ENCODE measurements at regions not wholly inside any gene's neighbourhood (a gene's known extent, or its start where the extent isn't known, plus 50 kb on each side); places are given as distances from the start of the nearest gene placed in this dataset.
"Not testable (repeated sequence)": the region's sequence is repeated elsewhere in the genome, so short reads cannot be mapped to it uniquely, and the experiment has no call there.

DNA sequence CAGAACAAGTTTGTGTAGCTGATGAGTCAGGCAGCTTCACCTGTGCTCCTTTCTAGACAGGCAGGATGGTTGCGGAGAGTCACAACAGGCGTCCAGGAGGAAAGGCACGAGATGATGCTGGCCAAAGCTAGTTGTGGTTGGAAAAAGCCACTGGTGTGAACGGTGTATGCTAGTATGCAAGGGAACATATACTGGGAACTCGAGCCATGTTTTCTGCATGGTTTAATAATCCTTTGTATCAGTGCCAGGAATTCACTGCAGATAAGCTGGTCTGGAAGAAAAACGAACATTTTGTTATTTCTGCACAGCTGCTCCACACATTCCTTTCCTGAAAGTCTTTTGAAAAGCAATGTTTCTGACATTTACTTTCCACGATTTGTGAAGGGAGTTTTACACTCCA, 3999.6 kb upstream of the TPTE start:
- H3K36me3 Mint-ChIP-seq, H3K9me3 Mint-ChIP-seq, H3K4me3 Mint-ChIP-seq, H3K4me1 Mint-ChIP-seq, H3K27ac Mint-ChIP-seq, H3K27me3 Mint-ChIP-seq, DNase-seq: not testable (repeated sequence)

DNA sequence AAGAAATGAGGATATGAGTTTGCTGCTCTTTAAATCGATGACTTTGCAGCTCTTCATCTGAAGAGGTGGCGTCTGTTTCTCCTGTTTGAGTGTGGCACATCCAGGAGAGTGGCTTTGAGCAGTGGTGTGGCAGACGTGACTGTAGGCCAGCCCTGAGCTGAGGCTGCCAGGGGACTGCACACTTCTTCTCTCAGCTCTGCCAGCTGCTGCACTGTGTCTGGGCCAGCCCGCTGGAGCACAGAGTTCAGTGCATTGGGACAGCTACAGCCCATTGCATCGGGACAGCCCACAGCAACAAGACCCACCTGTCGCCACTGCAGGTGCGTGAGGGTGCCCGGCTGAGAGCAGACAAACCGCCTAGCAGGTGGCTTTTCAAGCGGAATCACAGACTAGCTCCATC, 3995.2 kb upstream of the TPTE start:
- not testable (repeated sequence) for H3K9me3 Mint-ChIP-seq, DNase-seq, H3K27ac Mint-ChIP-seq, H3K36me3 Mint-ChIP-seq, H3K4me1 Mint-ChIP-seq, H3K27me3 Mint-ChIP-seq, H3K4me3 Mint-ChIP-seq

DNA sequence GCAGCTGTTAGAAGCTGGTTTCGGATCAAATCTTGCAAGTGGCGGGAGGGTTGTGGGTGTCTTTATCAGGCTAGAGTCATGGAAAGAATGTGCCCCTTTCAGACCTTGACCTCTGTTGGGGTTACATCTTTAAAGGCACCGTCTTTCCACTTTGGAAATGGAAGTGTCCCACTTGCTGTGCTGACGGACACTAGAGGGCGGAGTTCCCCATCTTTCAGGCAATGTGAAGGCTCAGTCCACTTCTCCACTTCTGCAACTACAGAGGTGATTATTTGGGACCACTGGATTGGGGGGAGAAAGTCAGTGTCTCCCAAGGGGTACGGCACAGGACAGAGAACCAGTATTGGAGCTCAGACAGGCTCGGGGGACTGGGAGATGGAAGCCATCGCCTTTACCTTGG, 3990.7 kb upstream of the TPTE start:
- H3K9me3 Mint-ChIP-seq, DNase-seq, H3K27ac Mint-ChIP-seq, H3K4me3 Mint-ChIP-seq, H3K36me3 Mint-ChIP-seq, H3K27me3 Mint-ChIP-seq, H3K4me1 Mint-ChIP-seq: not testable (repeated sequence)

DNA sequence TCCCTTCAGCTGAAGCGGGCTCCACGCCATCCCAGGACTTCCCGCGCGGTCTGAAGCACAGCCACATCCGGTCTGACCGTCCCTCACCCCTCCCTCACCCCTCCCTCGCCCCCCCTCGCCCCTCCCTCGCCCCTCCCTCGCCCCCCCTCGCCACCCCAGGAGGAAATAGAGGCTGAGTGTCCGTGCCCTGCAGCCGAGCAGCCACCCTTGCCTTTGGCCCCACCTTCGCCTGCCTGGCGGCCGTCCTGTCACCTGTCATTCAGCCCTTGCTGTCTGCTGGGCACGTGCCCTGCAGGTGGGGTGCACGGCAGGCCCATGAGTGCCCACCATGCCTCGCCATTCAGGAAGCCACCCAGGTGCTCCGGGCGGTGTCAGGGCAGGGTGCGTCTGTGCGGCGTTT, 3988.1 kb upstream of the TPTE start:
- not testable (repeated sequence) for H3K27me3 Mint-ChIP-seq, DNase-seq, H3K4me1 Mint-ChIP-seq, H3K9me3 Mint-ChIP-seq, H3K27ac Mint-ChIP-seq, H3K36me3 Mint-ChIP-seq, H3K4me3 Mint-ChIP-seq

DNA sequence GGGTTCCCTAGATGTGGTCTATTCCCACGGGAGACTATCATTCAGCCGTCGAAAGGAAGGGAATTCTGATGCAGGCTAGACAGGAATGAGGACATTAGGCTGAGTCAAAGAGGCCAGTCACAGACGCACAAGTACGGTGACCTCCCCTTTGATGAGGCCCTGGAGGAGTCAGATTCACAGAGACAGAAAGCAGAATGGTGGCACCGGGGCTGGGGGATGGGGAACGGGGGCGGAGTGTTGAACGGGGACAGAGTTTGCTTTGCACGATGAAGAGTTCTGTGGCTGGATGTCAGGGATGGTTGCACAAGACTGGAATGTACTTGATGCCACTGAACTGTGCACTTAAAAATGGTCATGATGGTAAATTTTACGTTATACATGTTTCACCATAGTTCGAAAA, 3983.1 kb upstream of the TPTE start:
- not testable (repeated sequence) for H3K4me1 Mint-ChIP-seq, H3K27me3 Mint-ChIP-seq, H3K27ac Mint-ChIP-seq, H3K4me3 Mint-ChIP-seq, H3K9me3 Mint-ChIP-seq, H3K36me3 Mint-ChIP-seq, DNase-seq

DNA sequence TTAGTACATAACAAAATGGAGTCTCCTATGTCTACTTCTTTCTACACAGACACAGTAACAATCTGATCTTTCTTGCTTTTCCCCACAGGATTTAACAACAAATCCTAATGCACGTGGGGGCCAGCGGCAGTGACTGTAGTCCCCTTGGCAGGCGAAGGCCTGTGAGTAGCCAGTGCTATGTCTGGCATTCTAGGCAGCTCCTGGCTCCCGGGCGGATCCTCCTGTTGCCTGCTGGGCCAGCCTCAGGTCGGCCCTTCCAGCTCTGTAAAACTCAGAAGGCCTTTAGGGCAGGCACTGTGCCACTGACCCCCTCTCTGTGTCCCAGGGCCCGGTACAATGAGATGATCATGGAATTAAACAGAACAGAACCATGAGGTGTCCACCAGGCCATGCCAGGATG, 3981.7 kb upstream of the TPTE start:
- H3K4me1 Mint-ChIP-seq, H3K27me3 Mint-ChIP-seq, H3K27ac Mint-ChIP-seq, DNase-seq, H3K4me3 Mint-ChIP-seq, H3K9me3 Mint-ChIP-seq, H3K36me3 Mint-ChIP-seq: not testable (repeated sequence)

DNA sequence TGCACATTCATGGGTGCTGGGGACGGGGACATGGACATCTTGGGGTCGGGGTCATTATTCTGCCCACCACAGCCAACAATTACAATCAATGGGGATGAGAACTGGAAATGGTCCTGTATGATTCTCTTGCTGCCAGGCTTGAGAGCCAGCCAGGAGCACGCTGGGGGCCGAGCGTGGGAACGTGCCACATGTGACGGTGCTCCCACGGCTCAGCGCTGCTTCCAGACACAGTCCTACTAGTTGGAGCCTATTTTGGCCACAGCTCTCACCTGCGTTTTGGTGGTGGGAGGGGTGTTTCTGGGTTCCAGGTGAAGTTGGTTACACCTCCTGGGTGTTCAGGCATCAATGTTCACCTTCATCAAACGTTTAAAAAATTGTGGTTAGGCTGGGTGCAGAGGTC, 3980.3 kb upstream of the TPTE start:
- not testable (repeated sequence) for H3K36me3 Mint-ChIP-seq, H3K9me3 Mint-ChIP-seq, DNase-seq, H3K4me1 Mint-ChIP-seq, H3K27me3 Mint-ChIP-seq, H3K27ac Mint-ChIP-seq, H3K4me3 Mint-ChIP-seq

DNA sequence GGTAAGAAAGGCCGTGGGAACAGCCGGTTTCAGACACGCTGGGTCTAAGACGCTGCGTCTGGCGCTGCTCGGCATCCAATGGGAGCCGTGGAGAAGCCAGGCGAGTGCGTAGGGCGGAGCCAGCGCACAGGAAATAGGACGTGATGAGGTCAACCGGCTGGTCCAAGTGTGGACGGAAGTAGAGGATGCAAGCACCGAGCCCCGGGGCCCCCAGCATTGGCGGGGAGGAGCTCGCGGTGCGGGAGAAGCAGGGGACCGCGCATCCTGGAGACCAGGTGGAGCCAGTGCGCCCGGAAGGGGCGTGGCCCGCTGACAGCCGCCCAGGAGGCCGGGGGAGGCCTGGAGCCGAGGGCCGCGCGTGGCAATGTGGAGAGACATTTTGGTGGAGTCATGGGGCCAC, 3976.1 kb upstream of the TPTE start:
- not testable (repeated sequence) for H3K27ac Mint-ChIP-seq, DNase-seq, H3K4me3 Mint-ChIP-seq, H3K4me1 Mint-ChIP-seq, H3K27me3 Mint-ChIP-seq, H3K9me3 Mint-ChIP-seq, H3K36me3 Mint-ChIP-seq

DNA sequence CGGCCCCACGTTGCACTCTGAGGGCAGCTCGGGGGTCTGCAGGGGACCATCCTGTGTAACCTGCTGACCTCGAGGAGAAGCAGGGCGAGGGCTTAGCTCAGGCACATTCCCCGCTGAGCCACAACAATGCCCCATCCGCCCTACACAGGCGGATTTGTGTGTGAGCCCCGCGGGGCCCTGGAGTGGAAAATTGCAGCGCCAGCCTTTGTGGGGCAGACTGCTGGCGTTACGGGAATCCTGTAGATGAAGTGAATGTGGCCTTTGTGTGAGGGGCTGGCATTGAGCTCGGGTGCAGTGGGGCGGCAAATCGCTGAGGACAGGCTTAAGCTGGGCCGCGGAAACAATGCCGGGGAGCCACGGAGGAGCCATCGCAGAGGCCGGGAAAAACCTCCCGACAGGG, 3970.3 kb upstream of the TPTE start:
- not testable (repeated sequence) for H3K27ac Mint-ChIP-seq, H3K27me3 Mint-ChIP-seq, H3K4me3 Mint-ChIP-seq, H3K36me3 Mint-ChIP-seq, DNase-seq, H3K4me1 Mint-ChIP-seq, H3K9me3 Mint-ChIP-seq

DNA sequence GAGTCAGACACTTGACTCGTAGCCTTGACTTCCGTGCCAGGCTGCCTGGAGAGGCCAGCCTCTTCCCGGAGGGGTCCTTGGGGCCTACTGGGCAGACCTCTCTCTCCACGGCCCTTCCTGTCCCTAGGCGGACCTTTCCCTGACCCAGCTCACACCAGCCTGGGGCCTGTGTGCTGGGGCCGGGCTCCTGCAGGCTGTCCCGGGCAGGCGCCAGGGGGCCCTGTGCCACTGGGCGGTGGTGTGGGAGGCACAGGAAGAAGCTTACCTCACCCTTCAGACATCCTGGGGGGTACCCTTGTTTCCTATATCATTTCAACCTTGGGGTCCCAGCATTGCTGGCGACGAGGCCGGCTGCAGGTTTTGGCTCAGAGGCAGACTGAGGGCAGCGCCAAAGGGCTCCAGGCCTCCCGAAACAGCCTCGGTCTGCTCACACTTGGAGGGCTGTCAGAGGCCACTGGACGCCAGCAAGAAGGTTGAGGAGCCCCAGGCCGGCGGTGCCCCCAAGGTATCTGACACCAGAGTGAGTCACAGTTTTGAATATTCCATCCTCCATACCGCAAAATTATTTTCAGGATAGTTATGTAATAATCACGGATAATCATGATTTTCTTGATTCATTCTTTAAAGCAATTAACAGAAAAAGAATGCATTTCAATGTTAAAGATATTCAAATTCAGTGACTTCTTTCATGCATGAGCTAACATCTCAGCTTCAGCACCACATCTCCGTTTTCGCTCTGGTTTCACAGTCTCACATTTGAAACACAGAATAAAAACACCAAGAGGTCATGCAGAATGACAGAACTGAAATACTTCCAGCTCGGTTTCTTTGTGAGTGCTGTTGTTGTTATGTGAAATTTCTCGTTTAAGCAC, 3967.6 kb upstream of the TPTE start:
- not testable (repeated sequence) for H3K27me3 Mint-ChIP-seq, H3K9me3 Mint-ChIP-seq, H3K27ac Mint-ChIP-seq, H3K4me3 Mint-ChIP-seq, DNase-seq, H3K36me3 Mint-ChIP-seq, H3K4me1 Mint-ChIP-seq

DNA sequence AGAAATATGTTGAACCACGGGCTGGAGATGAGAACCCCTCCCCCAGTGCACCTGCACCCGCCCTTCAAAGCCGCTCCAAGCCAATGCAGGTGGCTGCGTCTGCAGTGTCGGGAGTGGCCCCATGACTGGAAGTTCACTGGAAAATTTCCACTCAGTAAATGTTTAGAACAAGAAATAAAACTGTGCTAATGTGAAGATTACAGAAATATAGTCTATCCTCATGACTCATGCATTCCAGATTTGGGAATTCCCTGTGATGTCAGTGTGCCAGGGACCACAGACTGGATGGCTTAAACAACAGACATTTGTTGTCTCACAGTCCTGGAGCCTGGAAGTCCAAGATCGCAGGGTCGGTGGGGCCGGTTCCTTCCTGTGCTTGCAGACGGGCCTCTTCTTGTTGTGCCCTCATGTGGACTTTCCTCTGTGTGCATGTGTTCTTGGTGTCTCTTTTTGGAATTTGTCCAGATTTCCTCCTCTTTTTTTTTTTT, 3967.0 kb upstream of the TPTE start:
- H3K27me3 Mint-ChIP-seq, H3K36me3 Mint-ChIP-seq, H3K4me1 Mint-ChIP-seq, DNase-seq, H3K9me3 Mint-ChIP-seq, H3K27ac Mint-ChIP-seq, H3K4me3 Mint-ChIP-seq: not testable (repeated sequence)

DNA sequence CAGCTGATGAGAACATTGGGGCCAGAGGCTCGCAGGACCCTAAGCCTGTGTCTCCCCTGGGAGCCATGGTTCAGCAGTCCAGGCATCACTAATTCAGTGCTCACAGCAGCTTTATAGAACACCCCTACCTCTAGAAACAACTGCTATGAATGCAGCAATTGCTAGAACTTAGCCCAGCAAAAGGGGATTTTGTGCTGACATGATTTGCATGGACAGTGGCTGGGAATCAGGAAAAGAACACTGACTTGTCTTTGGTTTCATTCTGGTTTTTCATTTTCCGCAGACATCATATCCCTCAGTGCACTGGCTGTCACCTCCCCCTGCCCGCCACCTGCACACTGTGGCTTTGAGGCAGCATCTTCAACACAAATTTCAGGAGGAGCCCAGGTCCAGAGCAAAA, 3964.9 kb upstream of the TPTE start:
- not testable (repeated sequence) for H3K27ac Mint-ChIP-seq, H3K9me3 Mint-ChIP-seq, H3K36me3 Mint-ChIP-seq, H3K4me3 Mint-ChIP-seq, DNase-seq, H3K4me1 Mint-ChIP-seq, H3K27me3 Mint-ChIP-seq

DNA sequence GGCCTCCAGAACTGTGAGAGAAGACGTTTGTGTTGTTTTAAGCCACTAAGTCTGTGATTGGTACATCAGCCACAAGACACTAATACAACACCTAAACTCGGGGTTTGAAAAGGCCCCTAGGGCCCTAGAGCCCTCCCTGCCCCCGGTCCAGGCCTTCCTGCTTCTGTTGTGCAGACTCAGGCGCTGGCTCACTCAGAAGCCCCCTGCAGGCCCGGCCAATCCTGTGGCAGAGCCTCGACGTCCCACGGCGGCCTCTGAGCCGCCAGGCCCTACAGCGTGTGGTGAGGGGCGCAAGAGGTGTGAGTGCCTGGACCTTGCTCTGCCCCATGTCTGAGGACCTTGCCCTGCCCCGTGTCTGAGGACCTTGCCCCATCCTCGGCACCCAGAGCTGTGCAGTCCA, 3964.0 kb upstream of the TPTE start:
- H3K4me3 Mint-ChIP-seq, DNase-seq, H3K27ac Mint-ChIP-seq, H3K9me3 Mint-ChIP-seq, H3K27me3 Mint-ChIP-seq, H3K36me3 Mint-ChIP-seq, H3K4me1 Mint-ChIP-seq: not testable (repeated sequence)

DNA sequence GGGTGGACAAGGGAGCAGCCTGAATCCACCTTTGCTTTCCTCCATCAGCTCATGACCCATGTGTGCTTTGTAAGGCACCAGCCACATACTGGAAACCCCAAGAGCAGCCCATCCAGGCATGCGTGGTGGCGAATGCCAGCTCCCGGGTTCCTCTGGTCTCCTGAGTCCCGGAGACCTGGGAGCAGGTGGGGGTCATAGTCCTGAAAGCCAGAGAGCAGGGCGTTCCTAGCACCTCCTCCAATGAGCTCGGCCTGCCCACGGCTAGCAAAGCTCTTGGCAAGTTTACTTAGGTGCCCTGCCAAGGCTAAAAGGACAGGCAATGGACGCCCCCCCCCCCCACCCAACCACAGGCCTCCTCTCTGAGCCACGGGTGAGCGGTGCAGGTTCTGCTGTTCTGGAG, 3960.2 kb upstream of the TPTE start:
- H3K27ac Mint-ChIP-seq, H3K4me1 Mint-ChIP-seq, DNase-seq, H3K36me3 Mint-ChIP-seq, H3K27me3 Mint-ChIP-seq, H3K9me3 Mint-ChIP-seq, H3K4me3 Mint-ChIP-seq: not testable (repeated sequence)

DNA sequence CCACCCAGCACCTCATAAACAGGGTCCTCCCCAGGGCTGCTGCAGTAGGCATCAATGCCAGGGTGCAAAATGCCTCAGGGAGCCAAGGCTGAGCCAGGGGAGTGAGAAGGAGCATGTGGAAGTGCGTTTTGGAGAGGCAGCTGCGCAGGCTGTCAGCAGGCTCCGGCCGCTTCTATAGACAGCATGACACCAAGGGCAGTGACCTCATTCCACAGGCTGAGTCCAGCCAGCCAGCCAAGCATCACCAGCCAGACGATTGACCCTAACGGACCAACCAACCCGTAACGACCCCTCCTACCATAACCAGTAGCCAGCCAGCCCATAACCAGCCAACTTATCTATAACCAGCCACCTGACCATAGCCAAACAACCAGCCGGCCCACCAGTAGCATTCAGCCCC, 3959.8 kb upstream of the TPTE start:
- not testable (repeated sequence) for H3K27me3 Mint-ChIP-seq, H3K9me3 Mint-ChIP-seq, H3K27ac Mint-ChIP-seq, H3K4me3 Mint-ChIP-seq, H3K4me1 Mint-ChIP-seq, H3K36me3 Mint-ChIP-seq, DNase-seq

DNA sequence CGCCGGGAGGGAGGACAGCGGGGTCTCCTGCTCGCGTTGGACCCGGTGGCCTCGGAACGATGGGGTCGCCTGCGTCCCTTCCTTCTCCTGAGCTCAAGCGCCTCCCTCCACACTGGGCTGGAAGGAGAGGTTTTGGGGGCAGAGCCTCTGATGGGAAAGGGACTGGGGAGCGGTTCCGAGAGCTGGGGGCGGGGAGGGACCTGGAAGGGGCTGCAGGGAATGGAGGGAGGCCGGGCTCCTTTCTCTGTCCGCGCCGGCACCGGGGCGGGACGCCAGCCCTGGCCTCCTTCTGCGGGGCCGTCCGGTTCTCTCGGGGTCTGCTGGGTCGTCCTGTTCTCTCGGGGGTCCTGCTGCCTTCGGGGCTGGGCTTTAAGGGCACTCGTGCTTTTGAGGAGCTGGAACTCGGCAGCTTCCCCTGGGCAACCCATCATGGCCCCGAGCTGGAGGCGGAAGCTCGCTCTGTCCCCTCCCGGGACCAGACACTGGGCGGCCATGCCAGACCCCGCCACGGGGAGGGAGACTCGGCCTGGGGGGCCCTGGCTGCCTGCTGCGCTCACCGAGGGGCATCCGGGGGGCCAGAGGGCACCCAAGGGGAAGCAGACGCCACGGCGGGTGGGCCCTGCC, 3956.7 kb upstream of the TPTE start:
- H3K9me3 Mint-ChIP-seq, DNase-seq, H3K27me3 Mint-ChIP-seq, H3K27ac Mint-ChIP-seq, H3K36me3 Mint-ChIP-seq, H3K4me3 Mint-ChIP-seq, H3K4me1 Mint-ChIP-seq: not testable (repeated sequence)

All from activated naive CD8-positive, alpha-beta T cell treated with anti-CD3 and anti-CD28 coated beads for 36 hours (primary cell).